SJCRH30 (cell line): ENCODE measurements at regions not wholly inside any gene's neighbourhood (a gene's known extent, or its start where the extent isn't known, plus 50 kb on each side); places are given as distances from the start of the nearest gene placed in this dataset.
"Not testable (repeated sequence)": the region's sequence is repeated elsewhere in the genome, so short reads cannot be mapped to it uniquely, and the experiment has no call there.

ENCODE experiments used
- DNase-seq, 2 experiments: peaks; one replicate each; pipeline ENCODE4 v3.0.0-alpha.2; 2015 to 2020
- H3K27ac ChIP-seq: fragments of 250-450 bp; sonication (Bioruptor Pico); 2 replicates; pipeline ENCODE4 v1.5.1; 2020; ENCODE audit warnings: mild to moderate bottlenecking, moderate library complexity
- H3K27me3 ChIP-seq: fragments of 250-450 bp; sonication (Bioruptor Pico); 2 replicates; pipeline ENCODE4 v1.5.1; 2020; ENCODE audit warnings: mild to moderate bottlenecking, moderate library complexity
- H3K36me3 ChIP-seq: fragments of 250-450 bp; sonication (Bioruptor Pico); 2 replicates; pipeline ENCODE4 v1.5.1; 2020; ENCODE audit warnings: mild to moderate bottlenecking, moderate library complexity
- H3K4me1 ChIP-seq: fragments of 250-450 bp; sonication (Bioruptor Pico); 2 replicates; pipeline ENCODE4 v1.5.1; 2020; ENCODE audit warnings: mild to moderate bottlenecking, moderate library complexity
- H3K4me3 ChIP-seq: fragments of 250-450 bp; sonication (Bioruptor Pico); 2 replicates; pipeline ENCODE4 v1.5.1; 2020; ENCODE audit warnings: mild to moderate bottlenecking, moderate library complexity
- H3K9me3 ChIP-seq: fragments of 250-450 bp; sonication (Bioruptor Pico); replicated peaks from 2 replicates; pipeline ENCODE4 v1.5.1; 2020; ENCODE audit warnings: mild to moderate bottlenecking, moderate library complexity

GRCh38 chr6:60574723-60575122 is 1711.3 kb downstream of the KHDRBS2 start:
- H3K27me3 ChIP-seq, H3K4me3 ChIP-seq, DNase-seq, H3K36me3 ChIP-seq, H3K9me3 ChIP-seq, H3K4me1 ChIP-seq, H3K27ac ChIP-seq: not testable (repeated sequence)

DNA sequence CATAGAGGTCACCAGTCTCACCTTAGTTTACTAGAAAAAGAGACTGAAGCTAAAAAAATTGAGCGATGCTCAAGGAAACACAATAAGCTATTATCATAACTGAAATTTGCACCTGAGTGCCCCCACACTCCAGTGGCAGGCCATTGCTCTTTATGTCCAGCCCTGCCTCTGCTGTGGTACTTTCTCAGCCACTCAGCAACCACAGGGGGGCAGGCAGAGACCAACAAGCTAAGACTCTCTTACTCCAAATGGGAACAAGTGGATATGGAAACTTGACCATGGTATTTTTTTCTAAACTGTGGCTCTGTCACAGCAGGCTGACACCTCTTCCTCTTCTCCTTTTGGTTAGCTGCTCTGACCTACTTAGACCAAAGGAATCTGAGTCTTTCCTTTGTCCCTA is 1713.4 kb downstream of the KHDRBS2 start:
- DNase-seq: peak; percentile 3 to 9
- not testable (repeated sequence) for H3K27me3 ChIP-seq, H3K4me3 ChIP-seq, H3K4me1 ChIP-seq, H3K27ac ChIP-seq, H3K36me3 ChIP-seq, H3K9me3 ChIP-seq

DNA sequence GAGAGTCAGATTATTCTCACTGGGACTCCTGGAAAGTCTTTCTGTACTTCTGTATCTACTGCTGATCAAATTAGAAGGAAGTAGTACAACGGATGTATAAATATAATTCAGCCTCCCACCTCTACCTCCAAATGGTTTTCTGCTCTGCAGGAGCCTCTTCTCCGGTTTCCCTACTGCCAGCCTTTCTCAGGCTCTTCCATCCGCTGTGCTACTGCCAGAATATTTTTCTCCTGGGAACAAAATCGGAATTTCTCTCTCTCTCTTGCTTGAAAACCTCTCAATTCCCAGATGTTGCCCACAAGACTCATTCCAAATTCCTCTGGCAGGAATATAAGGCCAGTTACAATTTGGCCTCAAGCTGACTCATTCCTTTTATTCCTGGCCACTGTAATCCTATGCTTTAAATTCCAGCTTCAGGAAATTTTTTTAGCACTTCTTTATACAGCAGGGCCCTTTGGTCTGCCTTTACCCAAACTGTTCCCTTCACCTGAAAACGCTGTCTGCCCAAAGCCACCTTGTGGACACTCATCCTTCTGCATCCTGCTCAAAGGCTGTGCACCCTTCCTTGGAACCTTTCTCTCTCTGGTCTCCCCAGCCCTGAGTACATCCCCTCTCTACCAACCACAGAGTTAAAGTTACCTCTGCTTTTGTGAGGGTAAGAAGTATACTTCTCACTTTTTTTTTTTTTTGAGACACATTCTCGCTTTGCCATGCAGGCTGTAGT is 1714.6 kb downstream of the KHDRBS2 start:
- not testable (repeated sequence) for DNase-seq, H3K9me3 ChIP-seq, H3K4me3 ChIP-seq, H3K36me3 ChIP-seq, H3K27me3 ChIP-seq, H3K27ac ChIP-seq, H3K4me1 ChIP-seq

DNA sequence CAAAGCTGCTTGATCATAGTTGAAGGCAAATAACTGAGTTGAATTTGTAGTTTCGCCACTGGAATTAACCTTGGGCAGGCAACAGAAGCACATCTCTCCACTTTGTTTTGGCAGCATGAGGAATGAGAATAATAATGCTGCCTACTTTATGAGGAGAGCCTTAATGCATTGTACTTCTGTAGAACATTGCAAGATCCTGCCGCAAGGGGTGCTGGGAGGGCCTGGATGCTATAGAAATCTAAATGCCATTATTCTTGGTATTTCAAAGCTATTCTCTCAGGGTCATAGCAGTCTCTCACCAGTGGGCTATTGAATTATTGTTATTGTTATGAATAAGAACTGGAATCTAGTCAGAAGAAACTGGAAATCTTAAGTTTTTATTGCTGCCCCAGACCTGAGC is 1715.4 kb downstream of the KHDRBS2 start:
- H3K4me1 ChIP-seq, H3K36me3 ChIP-seq, H3K27ac ChIP-seq, H3K4me3 ChIP-seq, H3K9me3 ChIP-seq, H3K27me3 ChIP-seq, DNase-seq: not testable (repeated sequence)

- H3K27ac ChIP-seq, DNase-seq, H3K27me3 ChIP-seq, H3K36me3 ChIP-seq, H3K9me3 ChIP-seq, H3K4me3 ChIP-seq, H3K4me1 ChIP-seq: not testable (repeated sequence)
Observed at GRCh38 chr6:60567447-60568187, 1718.4 kb downstream of the KHDRBS2 start.

- H3K9me3 ChIP-seq, H3K4me3 ChIP-seq, H3K27me3 ChIP-seq, H3K4me1 ChIP-seq, H3K36me3 ChIP-seq, DNase-seq, H3K27ac ChIP-seq: not testable (repeated sequence)
Observed at GRCh38 chr6:60566387-60566786, 1719.6 kb downstream of the KHDRBS2 start.

GRCh38 chr6:60559702-60560101 is 1726.3 kb downstream of the KHDRBS2 start:
- H3K36me3 ChIP-seq, H3K27ac ChIP-seq, H3K4me1 ChIP-seq, H3K4me3 ChIP-seq, DNase-seq, H3K27me3 ChIP-seq, H3K9me3 ChIP-seq: not testable (repeated sequence)

DNA sequence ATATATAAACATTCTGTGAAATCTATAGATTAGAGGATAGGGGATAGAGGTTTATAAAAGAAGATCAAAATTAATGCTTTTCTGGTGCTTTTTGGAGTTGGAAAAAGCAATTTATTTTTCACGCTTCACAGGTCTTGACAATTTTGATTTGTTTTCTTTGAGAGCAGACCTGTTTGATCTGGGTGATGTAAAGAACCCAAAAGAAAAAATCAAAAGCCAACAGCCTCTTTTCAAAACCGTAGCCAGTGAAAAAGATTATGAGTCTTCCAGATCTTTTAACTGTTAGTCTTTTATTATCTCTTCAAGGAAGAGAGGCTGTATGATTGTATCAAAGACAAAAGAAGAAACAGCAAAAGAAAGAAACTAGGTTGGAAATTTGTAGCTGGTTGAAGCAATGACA is 1738.7 kb downstream of the KHDRBS2 start:
- H3K36me3 ChIP-seq, DNase-seq, H3K9me3 ChIP-seq, H3K27me3 ChIP-seq, H3K4me1 ChIP-seq, H3K4me3 ChIP-seq, H3K27ac ChIP-seq: not testable (repeated sequence)

DNA sequence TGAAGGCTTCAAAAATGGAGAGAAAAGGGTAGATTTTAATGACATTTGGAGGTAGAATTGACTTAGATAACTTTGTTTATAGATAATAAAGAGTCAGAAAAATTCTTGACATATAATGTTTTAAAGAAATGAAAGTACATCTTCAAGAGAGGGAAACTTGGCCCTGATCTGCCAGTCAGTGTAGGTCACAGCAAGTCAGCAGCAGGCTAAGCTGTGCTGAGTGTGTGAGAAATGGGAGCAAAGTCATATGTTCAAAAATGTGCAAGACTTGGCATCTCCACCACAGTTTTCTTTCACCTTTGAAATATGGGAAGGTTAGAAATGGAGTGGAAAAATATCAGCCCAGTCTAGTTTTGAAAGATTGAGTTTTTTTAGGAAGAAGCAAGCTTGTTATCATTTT is 1761.3 kb downstream of the KHDRBS2 start:
- DNase-seq, H3K36me3 ChIP-seq, H3K9me3 ChIP-seq, H3K4me3 ChIP-seq, H3K4me1 ChIP-seq, H3K27me3 ChIP-seq, H3K27ac ChIP-seq: not testable (repeated sequence)

GRCh38 chr6:60477747-60478146 is 1808.3 kb downstream of the KHDRBS2 start:
- H3K36me3 ChIP-seq, H3K4me1 ChIP-seq, H3K4me3 ChIP-seq, H3K27ac ChIP-seq, H3K9me3 ChIP-seq, H3K27me3 ChIP-seq: not testable (repeated sequence)
- peak in 1 of 2 experiments; percentile 1 for DNase-seq

DNA sequence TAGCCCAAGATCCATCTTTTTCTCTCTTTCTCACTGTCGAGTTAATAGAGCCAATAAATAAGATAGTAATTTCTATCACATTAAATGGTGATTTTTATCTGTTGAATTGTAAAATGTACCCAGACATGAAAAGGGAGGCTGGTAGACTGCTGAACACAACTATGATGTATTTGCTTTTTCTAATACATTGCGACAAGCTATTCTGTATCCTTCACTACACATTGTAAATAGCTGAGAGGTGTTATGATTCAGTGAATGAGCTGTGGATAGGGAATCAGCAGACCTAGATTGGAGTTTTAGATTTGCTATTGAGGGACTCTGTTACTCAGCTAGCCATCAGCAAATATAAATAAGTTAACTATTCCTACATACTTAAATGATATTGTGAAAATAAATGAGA is 1812.2 kb downstream of the KHDRBS2 start:
- not testable (repeated sequence) for H3K27ac ChIP-seq, H3K4me1 ChIP-seq, H3K9me3 ChIP-seq, DNase-seq, H3K27me3 ChIP-seq, H3K4me3 ChIP-seq, H3K36me3 ChIP-seq

GRCh38 chr6:60471426-60471825 is 1814.6 kb downstream of the KHDRBS2 start:
- H3K27me3 ChIP-seq, DNase-seq, H3K4me1 ChIP-seq, H3K27ac ChIP-seq, H3K9me3 ChIP-seq, H3K36me3 ChIP-seq, H3K4me3 ChIP-seq: not testable (repeated sequence)

GRCh38 chr6:60450428-60450827 is 1835.6 kb downstream of the KHDRBS2 start:
- H3K27me3 ChIP-seq, DNase-seq, H3K27ac ChIP-seq, H3K4me1 ChIP-seq, H3K9me3 ChIP-seq, H3K36me3 ChIP-seq, H3K4me3 ChIP-seq: not testable (repeated sequence)

GRCh38 chr6:60444532-60444931 is 1841.5 kb downstream of the KHDRBS2 start:
- H3K4me3 ChIP-seq, H3K27me3 ChIP-seq, H3K9me3 ChIP-seq, H3K36me3 ChIP-seq, H3K4me1 ChIP-seq, H3K27ac ChIP-seq: not testable (repeated sequence)
- DNase-seq: peak in 1 of 2 experiments; percentile 1

GRCh38 chr6:60439709-60440108 is 1846.3 kb downstream of the KHDRBS2 start:
- H3K4me1 ChIP-seq, H3K27me3 ChIP-seq, H3K4me3 ChIP-seq, H3K27ac ChIP-seq, H3K9me3 ChIP-seq, H3K36me3 ChIP-seq, DNase-seq: not testable (repeated sequence)

GRCh38 chr6:60422691-60423090 is 1863.3 kb downstream of the KHDRBS2 start:
- DNase-seq, H3K9me3 ChIP-seq, H3K36me3 ChIP-seq, H3K27ac ChIP-seq, H3K27me3 ChIP-seq, H3K4me1 ChIP-seq, H3K4me3 ChIP-seq: not testable (repeated sequence)
